Thymus (tissue), 11 donors: ENCODE measurements at regions not wholly inside any gene's neighbourhood (a gene's known extent, or its start where the extent isn't known, plus 50 kb on each side); places are given as distances from the start of the nearest gene placed in this dataset.

Source experiments
- DNase-seq, 9 donors: peaks; one replicate each; pipeline ENCODE4 v3.0.0-alpha.2; 2013; ENCODE audit warnings: low spot score in 9 of 9, low read depth in 6 of 9, missing footprints in 1 of 9
- H3K27ac ChIP-seq, 2 donors: one replicate each; pipeline ENCODE4 v1.5.1; 2013; ENCODE audit warnings: control low read depth in 1 of 2, low read depth in 1 of 2, low read length in 1 of 2, mild to moderate bottlenecking in 1 of 2, moderate library complexity in 1 of 2
- H3K27me3 ChIP-seq, 2 donors: one replicate each; pipeline ENCODE4 v1.5.1; 2013; ENCODE audit warnings: low read length in 1 of 2; ENCODE audit not compliant: control insufficient read depth in 2 of 2, insufficient read depth in 1 of 2
- H3K36me3 ChIP-seq, 2 donors: one replicate each; pipeline ENCODE4 v1.5.1; 2013; ENCODE audit warnings: low read length in 1 of 2, mild to moderate bottlenecking in 1 of 2, moderate library complexity in 1 of 2; ENCODE audit not compliant: control insufficient read depth in 2 of 2, insufficient read depth in 2 of 2
- H3K4me1 ChIP-seq, 2 donors: one replicate each; pipeline ENCODE4 v1.5.1; 2013; ENCODE audit warnings: low read length in 2 of 2; ENCODE audit not compliant: control insufficient read depth in 2 of 2, insufficient read depth in 2 of 2
- H3K4me3 ChIP-seq, 2 donors: one replicate each; pipeline ENCODE4 v1.5.1; 2013; ENCODE audit warnings: low read length in 2 of 2, control low read depth in 1 of 2, mild to moderate bottlenecking in 1 of 2
- H3K9me3 ChIP-seq, 2 donors: one replicate each; pipeline ENCODE4 v1.5.1; 2013; ENCODE audit warnings: low read length in 1 of 2, mild to moderate bottlenecking in 1 of 2; ENCODE audit not compliant: control insufficient read depth in 2 of 2, insufficient read depth in 1 of 2
- WGBS: extraction: QIAGEN DNeasy Blood & Tissue Kit; methylation state at CpG from one replicate; pipeline ENCODE4 v1.1.7; 2013; 5-methylcytosine and 5-hydroxymethylcytosine counted together
- donor health status: healthy.

GRCh38 chr11:80084608-80085007, 643.8 kb upstream of the TENM4 start:
- Histone ChIP-seq H3K4me1 (no peaks in the 10 kb centered on the region), H3K27me3 (no peaks in the 10 kb centered on the region), H3K9me3 (no peaks in the 10 kb centered on the region), H3K4me3 (no peak overlapping the region), H3K27ac (no peak overlapping the region), H3K36me3 (no peaks in the 10 kb centered on the region)
- DNase-seq: no peak
- 84% methylated on average over 3 of the region's 3 CpGs for WGBS

- Histone ChIP-seq H3K36me3 (no peaks in the 10 kb centered on the region), H3K4me3 (no peak overlapping the region), H3K27me3 (no peaks in the 10 kb centered on the region), H3K9me3 (no peaks in the 10 kb centered on the region), H3K4me1 (no peaks in the 10 kb centered on the region), H3K27ac (no peak overlapping the region)
- WGBS: 85% methylated on average over 2 of the region's 2 CpGs
- no peak for DNase-seq
Observed at GRCh38 chr11:80083531-80083951, 642.7 kb upstream of the TENM4 start.

GRCh38 chr11:80082406-80082805, 641.6 kb upstream of the TENM4 start:
- H3K27ac ChIP-seq: no peak overlapping the region
- no peaks in the 10 kb centered on the region for H3K36me3 ChIP-seq
- no peaks in the 10 kb centered on the region for H3K4me1 ChIP-seq
- no peak for DNase-seq
- H3K4me3 ChIP-seq: no peak overlapping the region
- no peaks in the 10 kb centered on the region for H3K27me3 ChIP-seq
- H3K9me3 ChIP-seq: no peaks in the 10 kb centered on the region
- WGBS: 89% methylated on average over 1 of the region's 1 CpG

DNA sequence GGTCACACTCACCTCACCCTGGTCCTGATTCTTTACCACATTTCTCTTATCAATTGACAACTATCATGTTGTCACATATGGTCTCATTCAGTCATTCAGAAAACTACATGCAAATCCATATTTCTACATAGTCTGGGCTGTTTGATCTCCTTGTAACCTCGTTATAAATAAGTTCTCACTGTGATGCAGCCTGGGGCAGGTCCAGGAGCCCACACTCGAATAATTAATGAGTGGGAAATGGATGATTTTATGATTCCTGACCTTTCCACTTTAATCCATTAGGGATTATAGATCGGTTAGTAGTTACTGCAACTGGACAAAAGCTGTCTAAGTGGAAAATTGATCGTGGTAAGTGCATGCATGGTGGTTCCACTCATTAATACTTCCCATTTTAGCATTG, 636.3 kb upstream of the TENM4 start:
- Histone ChIP-seq H3K36me3 (no peaks in the 10 kb centered on the region), H3K27me3 (no peaks in the 10 kb centered on the region), H3K4me1 (no peaks in the 10 kb centered on the region), H3K9me3 (no peaks in the 10 kb centered on the region), H3K27ac (no peak overlapping the region), H3K4me3 (no peak overlapping the region)
- WGBS: 81% methylated on average over 4 of the region's 4 CpGs
- no peak for DNase-seq

DNA sequence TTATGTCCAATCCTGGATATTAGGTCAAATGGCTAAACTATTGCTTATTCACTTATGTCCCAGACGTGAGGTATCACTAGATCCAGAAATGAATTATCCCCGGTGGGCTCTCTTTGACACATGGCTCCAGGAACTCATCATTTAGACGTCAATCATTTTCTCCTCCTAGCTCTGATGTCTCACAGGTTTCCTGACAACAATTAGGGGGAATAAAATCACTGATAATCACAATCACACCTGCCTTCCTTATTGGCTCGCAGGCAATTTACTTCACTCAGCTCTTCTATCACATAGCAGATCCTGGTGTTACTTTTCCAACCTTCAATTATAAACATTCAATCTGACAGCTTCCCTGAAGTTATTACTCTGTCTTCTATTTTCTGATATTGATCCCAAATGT, 634.0 kb upstream of the TENM4 start:
- H3K27ac ChIP-seq: no peak overlapping the region
- 91% methylated on average over 4 of the region's 4 CpGs for WGBS

DNA sequence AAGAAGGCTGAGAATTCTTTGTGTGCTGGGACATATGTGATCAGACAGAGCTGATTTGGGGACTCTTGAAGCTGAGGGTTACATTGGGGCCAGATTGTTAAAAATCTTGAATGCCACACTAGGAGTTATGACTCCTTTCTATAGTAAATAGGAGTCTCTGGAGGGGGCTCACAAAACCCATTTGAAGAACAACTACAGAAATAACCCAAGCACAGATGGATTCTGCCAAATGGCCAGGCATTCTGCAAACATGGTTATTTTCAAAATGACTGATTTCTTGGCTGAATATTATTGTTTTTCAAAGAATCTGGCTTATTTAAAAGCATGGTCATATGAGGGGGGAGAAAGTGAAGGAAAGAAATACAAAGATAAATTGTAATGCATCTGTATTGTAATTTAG, 625.5 kb upstream of the TENM4 start:
- DNase-seq: no peak
- no peaks in the 10 kb centered on the region for H3K36me3 ChIP-seq
- no peak overlapping the region for H3K4me3 ChIP-seq
- H3K27ac ChIP-seq: no peak overlapping the region
- no peaks in the 10 kb centered on the region for H3K4me1 ChIP-seq
- H3K27me3 ChIP-seq: no peaks in the 10 kb centered on the region
- H3K9me3 ChIP-seq: no peaks in the 10 kb centered on the region

More for the DNA sequence above, 634.0 kb upstream of the TENM4 start:
- no peak for DNase-seq
- Histone ChIP-seq H3K27me3 (no peaks in the 10 kb centered on the region), H3K4me1 (no peaks in the 10 kb centered on the region), H3K4me3 (no peak overlapping the region), H3K36me3 (no peaks in the 10 kb centered on the region), H3K9me3 (no peaks in the 10 kb centered on the region)

GRCh38 chr11:80065086-80065485, 624.3 kb upstream of the TENM4 start:
- H3K36me3 ChIP-seq: no peaks in the 10 kb centered on the region
- no peaks in the 10 kb centered on the region for H3K27me3 ChIP-seq
- DNase-seq: no peak
- no peaks in the 10 kb centered on the region for H3K9me3 ChIP-seq
- no peak overlapping the region for H3K27ac ChIP-seq
- no peaks in the 10 kb centered on the region for H3K4me1 ChIP-seq
- 95% methylated on average over 3 of the region's 3 CpGs for WGBS
- no peak overlapping the region for H3K4me3 ChIP-seq

- no peak for DNase-seq
- H3K27ac ChIP-seq: no peak overlapping the region
- H3K4me1 ChIP-seq: no peaks in the 10 kb centered on the region
- H3K9me3 ChIP-seq: no peaks in the 10 kb centered on the region
- WGBS: 85% methylated on average over 3 of the region's 3 CpGs
- no peaks in the 10 kb centered on the region for H3K27me3 ChIP-seq
- H3K4me3 ChIP-seq: no peak overlapping the region
- H3K36me3 ChIP-seq: no peaks in the 10 kb centered on the region
Observed at GRCh38 chr11:80061056-80061455, 620.2 kb upstream of the TENM4 start.

- no peaks in the 10 kb centered on the region for H3K27me3 ChIP-seq
- H3K9me3 ChIP-seq: no peaks in the 10 kb centered on the region
- H3K4me1 ChIP-seq: no peaks in the 10 kb centered on the region
- H3K36me3 ChIP-seq: no peaks in the 10 kb centered on the region
- 53% methylated on average over 3 of the region's 3 CpGs for WGBS
- no peak overlapping the region for H3K27ac ChIP-seq
- no peak for DNase-seq
- H3K4me3 ChIP-seq: no peak overlapping the region
Observed at GRCh38 chr11:80054582-80055165, 613.8 kb upstream of the TENM4 start.

GRCh38 chr11:80048513-80048912, 607.7 kb upstream of the TENM4 start:
- Histone ChIP-seq H3K27me3 (no peaks in the 10 kb centered on the region), H3K4me1 (no peaks in the 10 kb centered on the region), H3K36me3 (no peaks in the 10 kb centered on the region), H3K4me3 (no peak overlapping the region), H3K27ac (no peak overlapping the region), H3K9me3 (no peaks in the 10 kb centered on the region)
- no peak for DNase-seq
- WGBS: 92% methylated on average over 1 of the region's 1 CpG
